Activated T-cell treated with anti-CD3 and anti-CD28 coated beads, Interleukin-2, amount 50 U/mL, for 24 hours (primary cell): ENCODE measurements at regions not wholly inside any gene's neighbourhood (a gene's known extent, or its start where the extent isn't known, plus 50 kb on each side); places are given as distances from the start of the nearest gene placed in this dataset.

Experiments used
- DNase-seq: peaks from one replicate; pipeline ENCODE4 v3.0.0-alpha.2; 2020
- H3K27ac Mint-ChIP-seq: 2 replicates; pipeline ENCODE4 v1.8.0; 2020; ENCODE audit warnings: mild to moderate bottlenecking, mixed read lengths
- H3K27me3 Mint-ChIP-seq: 2 replicates; pipeline ENCODE4 v1.8.0; 2020; ENCODE audit warnings: mixed read lengths
- H3K36me3 Mint-ChIP-seq: 2 replicates; pipeline ENCODE4 v1.8.0; 2020; ENCODE audit warnings: low read depth, mixed read lengths
- H3K4me1 Mint-ChIP-seq: 2 replicates; pipeline ENCODE4 v1.8.0; 2020; ENCODE audit warnings: low read depth, mixed read lengths
- H3K4me3 Mint-ChIP-seq: 2 replicates; pipeline ENCODE4 v1.8.0; 2020; ENCODE audit warnings: mild to moderate bottlenecking, moderate library complexity, mixed read lengths
- H3K9me3 Mint-ChIP-seq: 2 replicates; pipeline ENCODE4 v1.8.0; 2020; ENCODE audit warnings: mixed read lengths

GRCh38 chr2:6341588-6342129 lies 524.0 kb downstream of the CMPK2 start:
- Mint-ChIP-seq H3K4me3 (no peak overlapping the region), H3K36me3 (no peaks in the 10 kb centered on the region), H3K9me3 (peaks cover 3% of the 10 kb centered on the region), H3K27ac (no peak overlapping the region), H3K27me3 (peaks cover 4% of the 10 kb centered on the region), H3K4me1 (no peaks in the 10 kb centered on the region)
- DNase-seq = no peak

- H3K27me3 Mint-ChIP-seq = peaks cover 4% of the 10 kb centered on the region
- no peaks in the 10 kb centered on the region for H3K4me1 Mint-ChIP-seq
- H3K36me3 Mint-ChIP-seq = no peaks in the 10 kb centered on the region
- no peak for DNase-seq
- peaks cover 3% of the 10 kb centered on the region for H3K9me3 Mint-ChIP-seq
- no peak overlapping the region for H3K27ac Mint-ChIP-seq
- no peak overlapping the region for H3K4me3 Mint-ChIP-seq
Observed at GRCh38 chr2:6342273-6342920, 523.3 kb downstream of the CMPK2 start.

GRCh38 chr2:6343076-6343475 lies 522.6 kb downstream of the CMPK2 start:
- peaks cover 4% of the 10 kb centered on the region for H3K27me3 Mint-ChIP-seq
- DNase-seq = no peak
- H3K27ac Mint-ChIP-seq = no peak overlapping the region
- no peaks in the 10 kb centered on the region for H3K36me3 Mint-ChIP-seq
- H3K4me3 Mint-ChIP-seq = no peak overlapping the region
- H3K9me3 Mint-ChIP-seq = peaks cover 3% of the 10 kb centered on the region
- H3K4me1 Mint-ChIP-seq = no peaks in the 10 kb centered on the region

- Mint-ChIP-seq H3K27ac (no peak overlapping the region), H3K4me1 (no peaks in the 10 kb centered on the region), H3K9me3 (peaks cover 5% of the 10 kb centered on the region), H3K36me3 (no peaks in the 10 kb centered on the region), H3K4me3 (no peak overlapping the region), H3K27me3 (no peaks in the 10 kb centered on the region)
- no peak for DNase-seq
Observed at GRCh38 chr2:6352247-6352646, 513.5 kb downstream of the CMPK2 start.

GRCh38 chr2:6352906-6353515 lies 512.7 kb downstream of the CMPK2 start:
- Mint-ChIP-seq H3K27ac (no peak overlapping the region), H3K27me3 (no peaks in the 10 kb centered on the region), H3K36me3 (no peaks in the 10 kb centered on the region), H3K4me3 (no peak overlapping the region), H3K4me1 (no peaks in the 10 kb centered on the region), H3K9me3 (peaks cover 5% of the 10 kb centered on the region)
- DNase-seq = no peak

- no peaks in the 10 kb centered on the region for H3K27me3 Mint-ChIP-seq
- no peaks in the 10 kb centered on the region for H3K36me3 Mint-ChIP-seq
- no peak overlapping the region for H3K4me3 Mint-ChIP-seq
Observed at GRCh38 chr2:6353669-6354068, 512.0 kb downstream of the CMPK2 start.

GRCh38 chr2:6354546-6354945 lies 511.2 kb downstream of the CMPK2 start:
- peaks cover 5% of the 10 kb centered on the region for H3K9me3 Mint-ChIP-seq

More at GRCh38 chr2:6353669-6354068, 512.0 kb downstream of the CMPK2 start:
- no peak for DNase-seq
- Mint-ChIP-seq H3K9me3 (peaks cover 5% of the 10 kb centered on the region), H3K27ac (no peak overlapping the region), H3K4me1 (no peaks in the 10 kb centered on the region)

GRCh38 chr2:6355886-6356761 lies 509.6 kb downstream of the CMPK2 start:
- no peak overlapping the region for H3K4me3 Mint-ChIP-seq
- no peak for DNase-seq
- H3K27me3 Mint-ChIP-seq = no peaks in the 10 kb centered on the region
- H3K27ac Mint-ChIP-seq = no peak overlapping the region
- no peaks in the 10 kb centered on the region for H3K4me1 Mint-ChIP-seq
- no peaks in the 10 kb centered on the region for H3K9me3 Mint-ChIP-seq
- no peaks in the 10 kb centered on the region for H3K36me3 Mint-ChIP-seq

More at GRCh38 chr2:6354546-6354945, 511.2 kb downstream of the CMPK2 start:
- H3K27me3 Mint-ChIP-seq = no peaks in the 10 kb centered on the region
- H3K27ac Mint-ChIP-seq = no peak overlapping the region
- H3K4me3 Mint-ChIP-seq = no peak overlapping the region
- no peaks in the 10 kb centered on the region for H3K4me1 Mint-ChIP-seq
- no peaks in the 10 kb centered on the region for H3K36me3 Mint-ChIP-seq
- no peak for DNase-seq

GRCh38 chr2:6358546-6358945 lies 507.2 kb downstream of the CMPK2 start:
- Mint-ChIP-seq H3K4me1 (no peaks in the 10 kb centered on the region), H3K9me3 (no peaks in the 10 kb centered on the region), H3K4me3 (no peak overlapping the region), H3K36me3 (no peaks in the 10 kb centered on the region), H3K27ac (no peak overlapping the region), H3K27me3 (no peaks in the 10 kb centered on the region)
- no peak for DNase-seq

GRCh38 chr2:6358985-6359384 lies 506.7 kb downstream of the CMPK2 start:
- Mint-ChIP-seq H3K27me3 (no peaks in the 10 kb centered on the region), H3K9me3 (no peaks in the 10 kb centered on the region), H3K27ac (no peak overlapping the region), H3K4me1 (no peaks in the 10 kb centered on the region), H3K4me3 (no peak overlapping the region), H3K36me3 (no peaks in the 10 kb centered on the region)
- no peak for DNase-seq

- Mint-ChIP-seq H3K4me1 (no peaks in the 10 kb centered on the region), H3K4me3 (no peak overlapping the region), H3K27me3 (no peaks in the 10 kb centered on the region), H3K36me3 (no peaks in the 10 kb centered on the region), H3K9me3 (no peaks in the 10 kb centered on the region), H3K27ac (no peak overlapping the region)
- DNase-seq = no peak
Observed at GRCh38 chr2:6359964-6360363, 505.7 kb downstream of the CMPK2 start.

- Mint-ChIP-seq H3K4me3 (no peak overlapping the region), H3K9me3 (no peaks in the 10 kb centered on the region), H3K36me3 (no peaks in the 10 kb centered on the region), H3K4me1 (no peaks in the 10 kb centered on the region), H3K27ac (no peak overlapping the region), H3K27me3 (no peaks in the 10 kb centered on the region)
- no peak for DNase-seq
Observed at GRCh38 chr2:6362671-6363450, 502.8 kb downstream of the CMPK2 start.

- Mint-ChIP-seq H3K4me3 (no peak overlapping the region), H3K36me3 (no peaks in the 10 kb centered on the region), H3K27ac (no peak overlapping the region), H3K4me1 (no peaks in the 10 kb centered on the region), H3K27me3 (no peaks in the 10 kb centered on the region), H3K9me3 (no peaks in the 10 kb centered on the region)
- no peak for DNase-seq
Observed at GRCh38 chr2:6368281-6368680, 497.4 kb downstream of the CMPK2 start.

GRCh38 chr2:6369266-6369665 lies 496.4 kb downstream of the CMPK2 start:
- H3K36me3 Mint-ChIP-seq = no peaks in the 10 kb centered on the region
- no peak overlapping the region for H3K4me3 Mint-ChIP-seq
- no peak for DNase-seq
- no peaks in the 10 kb centered on the region for H3K4me1 Mint-ChIP-seq
- no peaks in the 10 kb centered on the region for H3K9me3 Mint-ChIP-seq
- H3K27ac Mint-ChIP-seq = no peak overlapping the region
- H3K27me3 Mint-ChIP-seq = no peaks in the 10 kb centered on the region
